Astrocyte (in vitro differentiated cells and primary cell): ENCODE measurements at regions not wholly inside any gene's neighbourhood (a gene's known extent, or its start where the extent isn't known, plus 50 kb on each side); places are given as distances from the start of the nearest gene placed in this dataset.

Experiments used
- DNase-seq: peaks from one replicate; pipeline ENCODE4 v3.0.0-alpha.2; 2010; ENCODE audit warnings: low read depth
- FAIRE-seq: peaks from 2 replicates; lab custom pipeline; 2011; peaks lifted over from hg19 to GRCh38; lab: Jason Lieb, UNC
- H2AFZ ChIP-seq: 2 replicates; pipeline ENCODE4 v1.6.0; 2012; ENCODE audit warnings: low read depth, low read length, inconsistent platforms
- H3K27ac ChIP-seq: 2 replicates; pipeline ENCODE4 v1.5.1; 2011; ENCODE audit warnings: low read depth, low read length, inconsistent platforms
- H3K27me3 ChIP-seq: 2 replicates; pipeline ENCODE4 v1.6.0; 2011; ENCODE audit warnings: low read length, inconsistent platforms; ENCODE audit not compliant: insufficient read depth
- H3K36me3 ChIP-seq: 2 replicates; pipeline ENCODE4 v1.5.1; 2011; ENCODE audit warnings: low read length, inconsistent platforms; ENCODE audit not compliant: insufficient read depth
- H3K4me1 ChIP-seq: 2 replicates; pipeline ENCODE4 v1.5.1; 2011; ENCODE audit warnings: low read length, inconsistent platforms; ENCODE audit not compliant: insufficient read depth
- H3K4me2 ChIP-seq: 2 replicates; pipeline ENCODE4 v1.6.0; 2012; ENCODE audit warnings: low read length, inconsistent platforms
- H3K4me3 ChIP-seq: 2 replicates; pipeline ENCODE4 v1.5.1; 2011; ENCODE audit warnings: low read depth, mild to moderate bottlenecking, low read length, inconsistent platforms; ENCODE audit not compliant: insufficient read depth
- H3K79me2 ChIP-seq: 2 replicates; pipeline ENCODE4 v1.6.0; 2012; ENCODE audit warnings: mild to moderate bottlenecking, low read length, inconsistent platforms; ENCODE audit not compliant: insufficient read depth
- H3K9ac ChIP-seq: 2 replicates; pipeline ENCODE4 v1.6.0; 2012; ENCODE audit warnings: mild to moderate bottlenecking, low read length, inconsistent platforms
- H3K9me3 ChIP-seq: 2 replicates; pipeline ENCODE4 v1.5.1; 2012; ENCODE audit warnings: low read depth, mild to moderate bottlenecking, low read length, inconsistent platforms; ENCODE audit not compliant: insufficient read depth
- H4K20me1 ChIP-seq: 2 replicates; pipeline ENCODE4 v1.6.0; 2012; ENCODE audit warnings: low read length, inconsistent platforms; ENCODE audit not compliant: insufficient read depth
- H3K27ac Mint-ChIP-seq: one replicate; pipeline ENCODE4 v1.8.0; 2021; ENCODE audit warnings: mild to moderate bottlenecking, mixed read lengths; ENCODE audit not compliant: unreplicated experiment
- H3K27me3 Mint-ChIP-seq: one replicate; pipeline ENCODE4 v1.8.0; 2021; ENCODE audit warnings: low read depth, mixed read lengths; ENCODE audit not compliant: unreplicated experiment
- H3K36me3 Mint-ChIP-seq: one replicate; pipeline ENCODE4 v1.8.0; 2021; ENCODE audit warnings: low read depth, mixed read lengths; ENCODE audit not compliant: unreplicated experiment
- H3K4me1 Mint-ChIP-seq: one replicate; pipeline ENCODE4 v1.8.0; 2021; ENCODE audit warnings: low read depth, mixed read lengths; ENCODE audit not compliant: unreplicated experiment
- H3K4me3 Mint-ChIP-seq: one replicate; pipeline ENCODE4 v1.8.0; 2021; ENCODE audit warnings: mild to moderate bottlenecking, moderate library complexity, mixed read lengths; ENCODE audit not compliant: unreplicated experiment
- H3K9me3 Mint-ChIP-seq: one replicate; pipeline ENCODE4 v1.8.0; 2021; ENCODE audit warnings: mild to moderate bottlenecking, mixed read lengths; ENCODE audit not compliant: unreplicated experiment
- CTCF ChIP-seq: IDR thresholded peaks from 2 replicates; pipeline ENCODE4 v1.5.1; 2011; ENCODE audit warnings: low read depth, mild to moderate bottlenecking, inconsistent platforms, low read length, moderate library complexity; ENCODE audit not compliant: insufficient read depth
- EZH2 ChIP-seq: IDR thresholded peaks from 2 replicates; pipeline ENCODE4 v1.6.1; 2012; ENCODE audit warnings: mild to moderate bottlenecking, low read length, inconsistent platforms; ENCODE audit not compliant: insufficient read depth

GRCh38 chr11:116261606-116262005 lies 511.2 kb downstream of the BUD13 start:
- Histone ChIP-seq H4K20me1 (no peaks in the 10 kb centered on the region), H3K27me3 (peaks cover 7% of the 10 kb centered on the region), H3K4me3 (no peak overlapping the region), H2AFZ (no peak overlapping the region), H3K4me1 (no peaks in the 10 kb centered on the region), H3K4me2 (no peak overlapping the region), H3K79me2 (no peaks in the 10 kb centered on the region), H3K9me3 (no peaks in the 10 kb centered on the region), H3K36me3 (no peaks in the 10 kb centered on the region), H3K27ac (no peak overlapping the region), H3K9ac (no peak overlapping the region)
- Mint-ChIP-seq H3K36me3 (no peaks in the 10 kb centered on the region), H3K27me3 (peaks cover 74% of the 10 kb centered on the region), H3K4me1 (no peaks in the 10 kb centered on the region), H3K4me3 (no peak overlapping the region), H3K27ac (no peak overlapping the region), H3K9me3 (peaks cover 2% of the 10 kb centered on the region)
- FAIRE-seq (no peak), DNase-seq (no peak)
- TF ChIP-seq EZH2 = no peak
- no peak for TF ChIP-seq CTCF

- TF ChIP-seq EZH2 (no peak), CTCF (no peak)
- Mint-ChIP-seq H3K36me3 (no peaks in the 10 kb centered on the region), H3K4me1 (no peaks in the 10 kb centered on the region), H3K4me3 (no peak overlapping the region), H3K27me3 (peaks cover 58% of the 10 kb centered on the region), H3K27ac (no peak overlapping the region), H3K9me3 (peaks cover 2% of the 10 kb centered on the region)
- H3K79me2 ChIP-seq = no peaks in the 10 kb centered on the region
- H4K20me1 ChIP-seq = no peaks in the 10 kb centered on the region
- no peaks in the 10 kb centered on the region for H3K36me3 ChIP-seq
- DNase-seq = no peak
- no peak overlapping the region for H3K4me3 ChIP-seq
- H3K27me3 ChIP-seq = peaks cover 4% of the 10 kb centered on the region
- no peak overlapping the region for H3K4me2 ChIP-seq
- H3K9me3 ChIP-seq = no peaks in the 10 kb centered on the region
- H3K27ac ChIP-seq = no peak overlapping the region
- no peak overlapping the region for H2AFZ ChIP-seq
- no peak overlapping the region for H3K9ac ChIP-seq
- H3K4me1 ChIP-seq = no peaks in the 10 kb centered on the region
- no peak for FAIRE-seq
Measured at GRCh38 chr11:116258821-116259220, 514.0 kb downstream of the BUD13 start.

- H3K27ac Mint-ChIP-seq = no peak overlapping the region
- H4K20me1 ChIP-seq = no peaks in the 10 kb centered on the region
- H3K27ac ChIP-seq = no peak overlapping the region
Measured at GRCh38 chr11:116257883-116258282, 514.9 kb downstream of the BUD13 start.

More at GRCh38 chr11:116257883-116258282, 514.9 kb downstream of the BUD13 start:
- Mint-ChIP-seq H3K36me3 (no peaks in the 10 kb centered on the region), H3K4me1 (no peaks in the 10 kb centered on the region), H3K4me3 (no peak overlapping the region), H3K27me3 (peaks cover 53% of the 10 kb centered on the region), H3K9me3 (peaks cover 2% of the 10 kb centered on the region)
- FAIRE-seq = no peak
- DNase-seq = no peak
- Histone ChIP-seq H3K4me3 (no peak overlapping the region), H3K79me2 (no peaks in the 10 kb centered on the region), H3K9ac (no peak overlapping the region), H3K27me3 (peaks cover 4% of the 10 kb centered on the region), H3K4me1 (no peaks in the 10 kb centered on the region), H3K36me3 (no peaks in the 10 kb centered on the region), H2AFZ (no peak overlapping the region), H3K9me3 (no peaks in the 10 kb centered on the region), H3K4me2 (no peak overlapping the region)
- no peak for TF ChIP-seq CTCF
- TF ChIP-seq EZH2 = no peak
